Prostate gland (tissue), 2 donors: ENCODE measurements at regions not wholly inside any gene's neighbourhood (a gene's known extent, or its start where the extent isn't known, plus 50 kb on each side); places are given as distances from the start of the nearest gene placed in this dataset.

Experiments used
- CTCF ChIP-seq, 4 experiments: fragments of 200-600 bp in 2 of 4; fragments of 450-650 bp in 2 of 4; sonication (generic) in 2 of 4; IDR thresholded peaks; 1 replicate in 3 of 4; 2 replicates in 1 of 4; pipeline ENCODE4 v1.5.1; 2016 to 2019; ENCODE audit warnings: antibody characterized with exemption in 4 of 4, mild to moderate bottlenecking in 2 of 4, moderate library complexity in 2 of 4
- POLR2A ChIP-seq: fragments of 450-650 bp; IDR thresholded peaks from one replicate; pipeline ENCODE4 v1.6.1; 2016; ENCODE audit warnings: antibody characterized with exemption, mild to moderate bottlenecking
- POLR2AphosphoS5 ChIP-seq: sonication (generic); formaldehyde crosslinking; IDR thresholded peaks from one replicate; pipeline ENCODE4 v1.6.1; 2017; ENCODE audit warnings: antibody characterized with exemption

GRCh38 chr4:101727238-101727637, 63.3 kb upstream of the BANK1 start:
- TF ChIP-seq CTCF (IDR thresholded peaks at IDR 0.05) (no peak), POLR2AphosphoS5 (no peak), POLR2A (no peak)
